K562 (cell line): ENCODE measurements at regions not wholly inside any gene's neighbourhood (a gene's known extent, or its start where the extent isn't known, plus 50 kb on each side); places are given as distances from the start of the nearest gene placed in this dataset.

Experiments used
- DNMT1 ChIP-seq: fragments of 450-650 bp; IDR thresholded peaks from 2 replicates; pipeline ENCODE4 v1.6.1; 2016; ENCODE audit warnings: antibody characterized with exemption, mild to moderate bottlenecking
- EHMT2 ChIP-seq: fragments of 450-650 bp; IDR thresholded peaks from 2 replicates; pipeline ENCODE4 v1.6.1; 2018; ENCODE audit warnings: antibody characterized with exemption
- MEIS2 ChIP-seq: fragments of 450-650 bp; IDR thresholded peaks from 2 replicates; pipeline ENCODE4 v1.6.1; 2014; ENCODE audit warnings: mild to moderate bottlenecking; ENCODE audit not compliant: partially characterized antibody
- REST ChIP-seq, 2 experiments: fragments of 450-650 bp; formaldehyde crosslinking in 1 of 2; IDR thresholded peaks; 2 replicates each; pipeline versions ENCODE4 v1.4.0 to v1.6.1; 2014 to 2020; ENCODE audit warnings: mild to moderate bottlenecking in 2 of 2, borderline replicate concordance in 1 of 2, low read depth in 1 of 2
- SMAD4 ChIP-seq: fragments of 250-450 bp; sonication (Bioruptor Pico); conservative IDR thresholded peaks from 2 replicates; pipeline ENCODE4 v1.8.0; 2021; ENCODE audit warnings: inconsistent platforms, mild to moderate bottlenecking, moderate library complexity
- STAT5B ChIP-seq: fragments of 250-450 bp; sonication (Bioruptor Pico); IDR thresholded peaks from 2 replicates; pipeline ENCODE4 v1.8.0; 2021; ENCODE audit warnings: mild to moderate bottlenecking, inconsistent platforms
- ZNF197 ChIP-seq: fragments of 200-800 bp; sonication (Bioruptor generic); IDR thresholded peaks from 2 replicates; pipeline ENCODE4 v1.6.1; 2016; ENCODE audit warnings: low read depth, missing genetic modification characterization, missing compliant biosample characterization
- ZNF217 ChIP-seq: sonication (generic); formaldehyde crosslinking; IDR thresholded peaks from 2 replicates; pipeline ENCODE4 v1.8.0; 2022; ENCODE audit warnings: mild to moderate bottlenecking, missing genetic modification reagents
- ZNF277 ChIP-seq: fragments of 250-450 bp; sonication (Bioruptor Pico); IDR thresholded peaks from 2 replicates; pipeline ENCODE4 v1.8.0; 2022; ENCODE audit warnings: inconsistent platforms, mild to moderate bottlenecking, moderate library complexity, borderline replicate concordance
- TF ChIP-seq, protein P1 (sequence below): sonication (generic); formaldehyde crosslinking; IDR thresholded peaks from 2 replicates; pipeline ENCODE4 v1.8.0; 2022; ENCODE audit warnings: missing genetic modification reagents, mild to moderate bottlenecking, borderline replicate concordance

- no peak for TF ChIP-seq ZNF277
- peak; percentile 99 for TF ChIP-seq SMAD4 (CRISPR knock-in tag)
- no peak for TF ChIP-seq ZNF217 (CRISPR knock-in tag)
- peak; percentile 18; the same call in 1 of the 2 replicates for TF ChIP-seq REST (IDR thresholded peaks at IDR 0.05; ENCODE audit: borderline replicate concordance)
- no peak for TF ChIP-seq REST (CRISPR knock-in tag; IDR thresholded peaks at IDR 0.05; ENCODE audit: low read depth)
- TF ChIP-seq MEIS2 = peak; percentile 83
- peak; percentile 90 for TF ChIP-seq EHMT2
- no peak for TF ChIP-seq STAT5B (CRISPR knock-in tag)
- TF ChIP-seq DNMT1 = no peak
- TF ChIP-seq, protein P1, sequence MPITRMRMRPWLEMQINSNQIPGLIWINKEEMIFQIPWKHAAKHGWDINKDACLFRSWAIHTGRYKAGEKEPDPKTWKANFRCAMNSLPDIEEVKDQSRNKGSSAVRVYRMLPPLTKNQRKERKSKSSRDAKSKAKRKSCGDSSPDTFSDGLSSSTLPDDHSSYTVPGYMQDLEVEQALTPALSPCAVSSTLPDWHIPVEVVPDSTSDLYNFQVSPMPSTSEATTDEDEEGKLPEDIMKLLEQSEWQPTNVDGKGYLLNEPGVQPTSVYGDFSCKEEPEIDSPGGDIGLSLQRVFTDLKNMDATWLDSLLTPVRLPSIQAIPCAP (CRISPR knock-in tag) = no peak
- peak; percentile 55; the same call in 1 of the 2 replicates for TF ChIP-seq ZNF197 (CRISPR knock-in tag)
Observed at GRCh38 chr6:51107769-51108203, 289.1 kb downstream of the TFAP2B start (continued).
